GM12875 (cell line): ENCODE measurements at regions not wholly inside any gene's neighbourhood (a gene's known extent, or its start where the extent isn't known, plus 50 kb on each side); places are given as distances from the start of the nearest gene placed in this dataset.

Experiments
- H3K4me3 ChIP-seq: one replicate; pipeline ENCODE4 v1.5.1; 2011; ENCODE audit warnings: low read depth, low read length, control low read depth
- CTCF ChIP-seq: IDR thresholded peaks from 2 replicates; pipeline ENCODE4 v1.5.1; 2011; ENCODE audit warnings: low read depth, mild to moderate bottlenecking, control low read depth, inconsistent platforms, low read length, moderate library complexity, borderline replicate concordance; ENCODE audit not compliant: insufficient read depth

- TF ChIP-seq CTCF, result no peak
- H3K4me3 ChIP-seq, result no peak overlapping the region
These were observed 316.2 kb upstream of the KLHL1 start for GRCh38 chr13:70424428-70424827.

GRCh38 chr13:70415136-70415535 is 306.9 kb upstream of the KLHL1 start:
- no peak for TF ChIP-seq CTCF
- H3K4me3 ChIP-seq, result no peak overlapping the region

- no peak for TF ChIP-seq CTCF
- no peak overlapping the region for H3K4me3 ChIP-seq
These were observed 300.6 kb upstream of the KLHL1 start for GRCh38 chr13:70408865-70409264.

- H3K4me3 ChIP-seq, result no peak overlapping the region
These were observed 299.2 kb upstream of the KLHL1 start for GRCh38 chr13:70407486-70407885.

GRCh38 chr13:70405266-70405665 is 297.0 kb upstream of the KLHL1 start:
- no peak for TF ChIP-seq CTCF
- H3K4me3 ChIP-seq, result no peak overlapping the region

More at GRCh38 chr13:70407486-70407885, 299.2 kb upstream of the KLHL1 start:
- no peak for TF ChIP-seq CTCF

- TF ChIP-seq CTCF, result no peak
- H3K4me3 ChIP-seq, result no peak overlapping the region
These were observed 285.8 kb upstream of the KLHL1 start for GRCh38 chr13:70394031-70394548.

GRCh38 chr13:70391678-70392077 is 283.4 kb upstream of the KLHL1 start:
- no peak for TF ChIP-seq CTCF

More at GRCh38 chr13:70391678-70392077, 283.4 kb upstream of the KLHL1 start:
- no peak overlapping the region for H3K4me3 ChIP-seq
